SK-N-SH (cell line): ENCODE measurements at regions not wholly inside any gene's neighbourhood (a gene's known extent, or its start where the extent isn't known, plus 50 kb on each side); places are given as distances from the start of the nearest gene placed in this dataset.

Experiments
- CTCF ChIP-seq: fragments of 200-600 bp; sonication (generic); IDR thresholded peaks from 2 replicates; pipeline ENCODE4 v1.6.1; 2017; ENCODE audit warnings: antibody characterized with exemption, mild to moderate bottlenecking, moderate library complexity
- EP300 ChIP-seq, 2 experiments: IDR thresholded peaks; 2 replicates each; pipeline versions ENCODE4 v1.4.0 to v1.6.1; 2012; ENCODE audit warnings: borderline replicate concordance in 1 of 2, low read depth in 1 of 2, low read length in 1 of 2
- FOXM1 ChIP-seq: IDR thresholded peaks from 2 replicates; pipeline ENCODE4 v1.4.0; 2012; ENCODE audit warnings: low read depth, mild to moderate bottlenecking
- MAX ChIP-seq: IDR thresholded peaks from 2 replicates; pipeline ENCODE4 v1.4.0; 2012; ENCODE audit warnings: low read depth
- POLR2AphosphoS5 ChIP-seq: IDR thresholded peaks from 2 replicates; pipeline ENCODE4 v1.6.1; 2012; ENCODE audit warnings: low read depth, low read length
- RAD21 ChIP-seq: IDR thresholded peaks from 2 replicates; pipeline ENCODE4 v1.6.1; 2012; ENCODE audit warnings: mild to moderate bottlenecking, low read length

GRCh38 chr12:124448955-124449622, 118.3 kb downstream of the NCOR2 start:
- TF ChIP-seq CTCF (no peak), POLR2AphosphoS5 (no peak), RAD21 (no peak), FOXM1 (no peak), EP300 (IDR thresholded peaks at IDR 0.05; ENCODE audit: borderline replicate concordance in 1 of 2, low read depth in 1 of 2, low read length in 1 of 2) (no peak), MAX (no peak)
